Osteoblast (primary cell): ENCODE measurements at regions not wholly inside any gene's neighbourhood (a gene's known extent, or its start where the extent isn't known, plus 50 kb on each side); places are given as distances from the start of the nearest gene placed in this dataset.

Experiments used
- DNase-seq: peaks from one replicate; pipeline ENCODE4 v3.0.0; 2011; ENCODE audit warnings: low spot score, mixed read lengths; ENCODE audit not compliant: insufficient read length; ENCODE audit errors: missing footprints
- H2AFZ ChIP-seq: 2 replicates; pipeline ENCODE4 v1.6.0; 2011; ENCODE audit warnings: mild to moderate bottlenecking, low read length
- H3K27ac ChIP-seq: 2 replicates; pipeline ENCODE4 v1.5.1; 2011; ENCODE audit warnings: mild to moderate bottlenecking, low read depth, low read length, moderate library complexity
- H3K27me3 ChIP-seq: 2 replicates; pipeline ENCODE4 v1.6.0; 2012; ENCODE audit warnings: mild to moderate bottlenecking, control low read depth, inconsistent platforms, low read length, moderate library complexity; ENCODE audit not compliant: insufficient read depth
- H3K36me3 ChIP-seq: 2 replicates; pipeline ENCODE4 v1.5.1; 2011; ENCODE audit warnings: mild to moderate bottlenecking, low read length, control low read depth, moderate library complexity; ENCODE audit not compliant: insufficient read depth
- H3K4me1 ChIP-seq: 2 replicates; pipeline ENCODE4 v1.5.1; 2011; ENCODE audit warnings: mild to moderate bottlenecking, low read length, control low read depth, moderate library complexity; ENCODE audit not compliant: insufficient read depth
- H3K4me2 ChIP-seq: 2 replicates; pipeline ENCODE4 v1.6.0; 2011; ENCODE audit warnings: mild to moderate bottlenecking, low read length; ENCODE audit not compliant: insufficient read depth
- H3K4me3 ChIP-seq: fragments of 200-600 bp; sonication (generic); 3 replicates; pipeline ENCODE4 v1.5.1; 2012; ENCODE audit warnings: mild to moderate bottlenecking, low read length, inconsistent platforms; ENCODE audit not compliant: insufficient read depth
- H3K79me2 ChIP-seq: 2 replicates; pipeline ENCODE4 v1.6.0; 2012; ENCODE audit warnings: mild to moderate bottlenecking, low read length, control low read depth, inconsistent platforms; ENCODE audit not compliant: insufficient read depth
- H3K9me3 ChIP-seq: 2 replicates; pipeline ENCODE4 v1.5.1; 2011; ENCODE audit warnings: low read depth, low read length, control low read depth
- H4K20me1 ChIP-seq: 2 replicates; pipeline ENCODE4 v1.6.0; 2012; ENCODE audit warnings: mild to moderate bottlenecking, low read length, control low read depth; ENCODE audit not compliant: insufficient read depth
- CTCF ChIP-seq: IDR thresholded peaks from 2 replicates; pipeline ENCODE4 v1.5.1; 2011; ENCODE audit warnings: mild to moderate bottlenecking, low read depth, low read length, moderate library complexity; ENCODE audit errors: extremely low read depth

GRCh38 chr17:73955616-73956015 lies 247.9 kb upstream of the RPL38 start:
- H3K27me3 ChIP-seq, result peaks cover 8% of the 10 kb centered on the region
- H3K79me2 ChIP-seq, result no peaks in the 10 kb centered on the region
- no peak overlapping the region for H3K27ac ChIP-seq
- H4K20me1 ChIP-seq, result no peaks in the 10 kb centered on the region
- DNase-seq, result no peak
- no peaks in the 10 kb centered on the region for H3K9me3 ChIP-seq
- H3K4me1 ChIP-seq, result no peaks in the 10 kb centered on the region
- no peaks in the 10 kb centered on the region for H3K36me3 ChIP-seq
- no peak overlapping the region for H2AFZ ChIP-seq
- no peak for TF ChIP-seq CTCF
- H3K4me2 ChIP-seq, result no peak overlapping the region
- no peak overlapping the region for H3K4me3 ChIP-seq

- no peaks in the 10 kb centered on the region for H3K79me2 ChIP-seq
- no peak for DNase-seq
- H3K27me3 ChIP-seq, result peaks cover 8% of the 10 kb centered on the region
- no peaks in the 10 kb centered on the region for H3K36me3 ChIP-seq
- no peaks in the 10 kb centered on the region for H4K20me1 ChIP-seq
- no peak overlapping the region for H3K4me3 ChIP-seq
- no peak for TF ChIP-seq CTCF
- H2AFZ ChIP-seq, result no peak overlapping the region
- H3K9me3 ChIP-seq, result no peaks in the 10 kb centered on the region
- H3K27ac ChIP-seq, result no peak overlapping the region
- no peak overlapping the region for H3K4me2 ChIP-seq
- no peaks in the 10 kb centered on the region for H3K4me1 ChIP-seq
Observed at GRCh38 chr17:73956169-73956568, 247.3 kb upstream of the RPL38 start.

GRCh38 chr17:73956595-73957465 lies 246.6 kb upstream of the RPL38 start:
- Histone ChIP-seq H3K4me2 (no peak overlapping the region), H3K79me2 (no peaks in the 10 kb centered on the region), H3K9me3 (no peaks in the 10 kb centered on the region), H3K4me1 (no peaks in the 10 kb centered on the region), H3K27ac (no peak overlapping the region), H3K36me3 (no peaks in the 10 kb centered on the region), H3K27me3 (peaks cover 5% of the 10 kb centered on the region), H3K4me3 (no peak overlapping the region), H2AFZ (no peak overlapping the region), H4K20me1 (no peaks in the 10 kb centered on the region)
- TF ChIP-seq CTCF, result peak; percentile 34
- DNase-seq, result no peak

GRCh38 chr17:73957564-73957963 lies 245.9 kb upstream of the RPL38 start:
- no peak overlapping the region for H3K27ac ChIP-seq
- H3K4me3 ChIP-seq, result no peak overlapping the region
- H4K20me1 ChIP-seq, result no peaks in the 10 kb centered on the region
- H3K27me3 ChIP-seq, result no peaks in the 10 kb centered on the region
- no peak for TF ChIP-seq CTCF
- no peak overlapping the region for H3K4me2 ChIP-seq
- H3K9me3 ChIP-seq, result no peaks in the 10 kb centered on the region
- no peak overlapping the region for H2AFZ ChIP-seq
- DNase-seq, result no peak
- H3K4me1 ChIP-seq, result no peaks in the 10 kb centered on the region
- no peaks in the 10 kb centered on the region for H3K36me3 ChIP-seq
- no peaks in the 10 kb centered on the region for H3K79me2 ChIP-seq
